ENCODE measurements at regions not wholly inside any gene's neighbourhood (a gene's known extent, or its start where the extent isn't known, plus 50 kb on each side); places are given as distances from the start of the nearest gene placed in this dataset.

DNA sequence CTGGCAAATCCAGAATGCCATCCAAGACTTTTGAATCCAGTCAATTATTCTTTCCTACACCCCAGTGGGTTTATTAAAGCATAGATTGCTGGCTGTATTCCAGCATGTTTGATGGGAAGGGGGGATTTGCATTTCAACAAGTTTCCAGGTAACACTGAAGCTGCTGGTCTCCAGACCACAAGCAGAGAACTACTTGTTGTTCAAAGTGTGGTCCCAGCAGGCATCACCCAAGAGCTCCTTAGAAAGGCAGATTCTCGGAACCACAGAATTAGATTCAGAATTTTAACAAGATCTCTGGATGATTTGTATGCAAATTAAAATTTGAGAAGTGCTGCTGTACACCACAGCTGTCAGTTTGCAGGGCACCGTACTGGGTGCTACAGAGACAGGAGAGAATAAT is 216.3 kb upstream of the FAM78B start:
- H3K4me3 ChIP-seq (replicated peaks in 1 of 3; ENCODE audit: insufficient read depth in 1 of 3, low read depth in 1 of 3, low read length in 3 of 3) = no peak overlapping the region
- no TSS peak for BruUV-seq (replicated peaks)
- dilution Hi-C loops (cut with MboI; ENCODE audit: extremely low pct_ligation_motif_present, low sequenced_read_pairs) (no loop called here), intact Hi-C loops (cut with micrococcal nuclease) (no loop called here)
- no peak overlapping the region for H3K27ac ChIP-seq (ENCODE audit: insufficient read depth, low read depth, low read length)
- H3K9me1 ChIP-seq (replicated peaks; ENCODE audit: control insufficient read depth, extremely low read depth, insufficient read depth, low read length) = no peaks in the 10 kb centered on the region
- DNase-seq (ENCODE audit: low read depth, low spot score) (no peak), FAIRE-seq (no peak)
- H3K9me3 ChIP-seq (replicated peaks; ENCODE audit: control insufficient read depth, insufficient read depth, low read length) = peaks cover 4% of the 10 kb centered on the region
- POLR2A ChIA-PET = no interaction called here
- no peaks in the 10 kb centered on the region for H3K27me3 ChIP-seq (ENCODE audit: control insufficient read depth in 2 of 2, insufficient read depth in 2 of 2, low read length in 2 of 2)
- H3K4me2 ChIP-seq (ENCODE audit: insufficient read depth, low read length) = no peak overlapping the region
- no peaks in the 10 kb centered on the region for H3K79me2 ChIP-seq (ENCODE audit: control insufficient read depth, insufficient read depth, low read length)
- no peaks in the 10 kb centered on the region for H3K36me3 ChIP-seq (ENCODE audit: control insufficient read depth in 2 of 2, extremely low read depth in 1 of 2, insufficient read depth in 2 of 2, low read length in 2 of 2)
- CTCF ChIA-PET = no interaction called here
- no peak overlapping the region for H3K9ac ChIP-seq (replicated peaks; ENCODE audit: extremely low read depth, insufficient read depth, low read length)
- H4K20me1 ChIP-seq (replicated peaks; ENCODE audit: control insufficient read depth, extremely low read depth, insufficient read depth, low read length) = no peaks in the 10 kb centered on the region
- no peaks in the 10 kb centered on the region for H3K4me1 ChIP-seq (ENCODE audit: control insufficient read depth, extremely low read depth, insufficient read depth, low read length)
- no peak for TF ChIP-seq MYC (IDR thresholded peaks at IDR 0.05; ENCODE audit: low read depth, low read length)
- TF ChIP-seq GATA2 (IDR thresholded peaks at IDR 0.05; ENCODE audit: insufficient read depth, insufficient read length, low read depth, low read length) = no peak
- TF ChIP-seq JUN (IDR thresholded peaks at IDR 0.05; ENCODE audit: borderline replicate concordance, insufficient read depth, insufficient read length, low read depth) = no peak
- no peak for TF ChIP-seq POLR2A (IDR thresholded peaks at IDR 0.05; ENCODE audit: low read depth, low read length)
- TF ChIP-seq POLR2AphosphoS5 (IDR thresholded peaks at IDR 0.05; ENCODE audit: insufficient read depth, low read depth, low read length) = no peak
- TF ChIP-seq, protein P1, sequence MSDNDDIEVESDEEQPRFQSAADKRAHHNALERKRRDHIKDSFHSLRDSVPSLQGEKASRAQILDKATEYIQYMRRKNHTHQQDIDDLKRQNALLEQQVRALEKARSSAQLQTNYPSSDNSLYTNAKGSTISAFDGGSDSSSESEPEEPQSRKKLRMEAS (IDR thresholded peaks at IDR 0.05; ENCODE audit: insufficient read depth, insufficient read length) = no peak
- TF ChIP-seq FOS (IDR thresholded peaks at IDR 0.05; ENCODE audit: borderline replicate concordance, insufficient read depth, low read length) = no peak
- TF ChIP-seq, protein P2, sequence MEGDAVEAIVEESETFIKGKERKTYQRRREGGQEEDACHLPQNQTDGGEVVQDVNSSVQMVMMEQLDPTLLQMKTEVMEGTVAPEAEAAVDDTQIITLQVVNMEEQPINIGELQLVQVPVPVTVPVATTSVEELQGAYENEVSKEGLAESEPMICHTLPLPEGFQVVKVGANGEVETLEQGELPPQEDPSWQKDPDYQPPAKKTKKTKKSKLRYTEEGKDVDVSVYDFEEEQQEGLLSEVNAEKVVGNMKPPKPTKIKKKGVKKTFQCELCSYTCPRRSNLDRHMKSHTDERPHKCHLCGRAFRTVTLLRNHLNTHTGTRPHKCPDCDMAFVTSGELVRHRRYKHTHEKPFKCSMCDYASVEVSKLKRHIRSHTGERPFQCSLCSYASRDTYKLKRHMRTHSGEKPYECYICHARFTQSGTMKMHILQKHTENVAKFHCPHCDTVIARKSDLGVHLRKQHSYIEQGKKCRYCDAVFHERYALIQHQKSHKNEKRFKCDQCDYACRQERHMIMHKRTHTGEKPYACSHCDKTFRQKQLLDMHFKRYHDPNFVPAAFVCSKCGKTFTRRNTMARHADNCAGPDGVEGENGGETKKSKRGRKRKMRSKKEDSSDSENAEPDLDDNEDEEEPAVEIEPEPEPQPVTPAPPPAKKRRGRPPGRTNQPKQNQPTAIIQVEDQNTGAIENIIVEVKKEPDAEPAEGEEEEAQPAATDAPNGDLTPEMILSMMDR (IDR thresholded peaks at IDR 0.05; ENCODE audit: extremely low read depth in 1 of 2, insufficient read depth in 1 of 2, low read depth in 1 of 2, low read length in 2 of 2) = no peak
- no peak for TF ChIP-seq EZH2 (IDR thresholded peaks at IDR 0.05; ENCODE audit: borderline replicate concordance, low read depth, low read length, severe bottlenecking)
- H2AFZ ChIP-seq (ENCODE audit: low read depth, low read length) = no peak overlapping the region

All from endothelial cell of umbilical vein (primary cell).